ENCODE measurements at regions not wholly inside any gene's neighbourhood (a gene's known extent, or its start where the extent isn't known, plus 50 kb on each side); places are given as distances from the start of the nearest gene placed in this dataset.

- no peak for TF ChIP-seq EZH2phosphoT487 (IDR thresholded peaks at IDR 0.05; ENCODE audit: borderline replicate concordance, low read length)
- TF ChIP-seq, protein P1, sequence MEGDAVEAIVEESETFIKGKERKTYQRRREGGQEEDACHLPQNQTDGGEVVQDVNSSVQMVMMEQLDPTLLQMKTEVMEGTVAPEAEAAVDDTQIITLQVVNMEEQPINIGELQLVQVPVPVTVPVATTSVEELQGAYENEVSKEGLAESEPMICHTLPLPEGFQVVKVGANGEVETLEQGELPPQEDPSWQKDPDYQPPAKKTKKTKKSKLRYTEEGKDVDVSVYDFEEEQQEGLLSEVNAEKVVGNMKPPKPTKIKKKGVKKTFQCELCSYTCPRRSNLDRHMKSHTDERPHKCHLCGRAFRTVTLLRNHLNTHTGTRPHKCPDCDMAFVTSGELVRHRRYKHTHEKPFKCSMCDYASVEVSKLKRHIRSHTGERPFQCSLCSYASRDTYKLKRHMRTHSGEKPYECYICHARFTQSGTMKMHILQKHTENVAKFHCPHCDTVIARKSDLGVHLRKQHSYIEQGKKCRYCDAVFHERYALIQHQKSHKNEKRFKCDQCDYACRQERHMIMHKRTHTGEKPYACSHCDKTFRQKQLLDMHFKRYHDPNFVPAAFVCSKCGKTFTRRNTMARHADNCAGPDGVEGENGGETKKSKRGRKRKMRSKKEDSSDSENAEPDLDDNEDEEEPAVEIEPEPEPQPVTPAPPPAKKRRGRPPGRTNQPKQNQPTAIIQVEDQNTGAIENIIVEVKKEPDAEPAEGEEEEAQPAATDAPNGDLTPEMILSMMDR (IDR thresholded peaks at IDR 0.05; ENCODE audit: low read depth, low read length, poor library complexity, severe bottlenecking) = no peak
These were observed 338.0 kb downstream of the ACTL7B start for GRCh38 chr9:108517651-108518365.
